Thyroid gland (tissue), 4 donors: ENCODE measurements at regions not wholly inside any gene's neighbourhood (a gene's known extent, or its start where the extent isn't known, plus 50 kb on each side); places are given as distances from the start of the nearest gene placed in this dataset.

Source experiments
- DNase-seq, 2 donors: peaks; one replicate each; pipeline ENCODE4 v3.0.0-alpha.2; 2019
- H3K27ac ChIP-seq, 3 donors: fragments of 200-600 bp; sonication (generic); 1 replicate in 2 of 3; 2 replicates in 1 of 3; pipeline ENCODE4 v1.5.1; 2016 to 2019; ENCODE audit warnings: mild to moderate bottlenecking in 1 of 3, moderate library complexity in 1 of 3
- H3K27me3 ChIP-seq: fragments of 200-600 bp; sonication (generic); one replicate; pipeline ENCODE4 v1.5.1; 2019
- H3K36me3 ChIP-seq, 2 donors: fragments of 200-600 bp; sonication (generic); one replicate each; pipeline ENCODE4 v1.5.1; 2016 to 2019
- H3K4me1 ChIP-seq, 2 donors: fragments of 200-600 bp; sonication (generic); one replicate each; pipeline ENCODE4 v1.5.1; 2017 to 2019
- H3K4me3 ChIP-seq, 3 donors: fragments of 200-600 bp; sonication (generic); replicated peaks in 1 of 3; 1 replicate in 2 of 3; 2 replicates in 1 of 3; pipeline ENCODE4 v1.5.1; 2016; ENCODE audit warnings: mild to moderate bottlenecking in 1 of 3
- H3K9me3 ChIP-seq: fragments of 200-600 bp; sonication (generic); one replicate; pipeline ENCODE4 v1.5.1; 2017
- POLR2A ChIP-seq, 2 donors: fragments of 450-650 bp; IDR thresholded peaks; one replicate each; pipeline ENCODE4 v1.6.1; 2017; ENCODE audit warnings: antibody characterized with exemption in 2 of 2, mild to moderate bottlenecking in 2 of 2, moderate library complexity in 1 of 2
- WGBS, 2 donors: methylation state at CpG; one replicate each; pipeline ENCODE4 v1.1.5; 2017; 5-methylcytosine and 5-hydroxymethylcytosine counted together
- intact Hi-C: fragments of 100-400 bp; cut with DNase I; formaldehyde crosslinking; loops from one replicate; pipeline ENCODE4 v1.15.1; 2023
- TF ChIP-seq, protein P1 (sequence below), 6 experiments: fragments of 200-600 bp in 3 of 6; fragments of 450-650 bp in 3 of 6; sonication (generic) in 3 of 6; IDR thresholded peaks; one replicate each; pipeline ENCODE4 v1.5.1; 2016 to 2019; ENCODE audit warnings: antibody characterized with exemption in 6 of 6, mild to moderate bottlenecking in 2 of 6, inconsistent platforms in 1 of 6, moderate library complexity in 1 of 6

DNA sequence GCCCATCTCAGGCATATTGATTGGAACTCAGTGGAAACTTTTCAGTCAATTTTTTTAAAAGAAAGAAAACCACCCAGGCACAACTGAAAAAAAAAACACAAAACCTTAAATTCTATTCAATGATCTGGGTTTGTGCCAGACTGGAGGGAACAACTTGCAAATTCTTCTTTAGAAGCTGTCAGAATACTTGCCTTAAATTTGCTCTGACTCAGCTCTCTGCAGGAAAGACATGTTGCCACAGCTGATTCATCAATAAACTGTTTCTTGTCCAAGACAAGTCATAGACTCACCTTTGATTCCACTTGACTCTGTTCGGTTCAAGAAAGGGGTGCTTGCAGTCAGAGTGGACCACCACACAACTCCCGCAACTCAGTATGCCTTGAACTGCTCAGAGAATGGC is 117.8 kb upstream of the F13A1 start:
- H3K27me3 ChIP-seq = no peaks in the 10 kb centered on the region
- no peaks in the 10 kb centered on the region for H3K36me3 ChIP-seq
- intact Hi-C loops = no loop called here

DNA sequence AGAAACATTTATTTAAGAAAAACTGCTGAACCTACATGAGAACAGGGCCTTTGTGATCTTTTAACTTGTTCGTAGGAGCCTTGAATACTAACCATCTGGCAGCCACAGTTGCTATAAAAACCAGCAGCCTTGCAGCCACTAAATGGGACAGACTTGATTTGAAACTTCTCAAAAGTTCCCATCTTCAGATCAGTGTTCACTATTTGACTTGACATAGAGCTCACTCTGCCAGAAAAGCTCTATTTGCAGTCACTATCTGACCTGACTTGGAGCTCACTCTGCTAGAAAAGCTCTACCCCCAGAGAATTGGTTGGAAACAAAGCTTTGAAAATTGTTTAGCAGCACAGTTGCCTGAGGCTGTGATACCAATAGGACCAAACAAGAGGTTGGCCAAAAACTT is 119.3 kb upstream of the F13A1 start:
- TF ChIP-seq, protein P1, sequence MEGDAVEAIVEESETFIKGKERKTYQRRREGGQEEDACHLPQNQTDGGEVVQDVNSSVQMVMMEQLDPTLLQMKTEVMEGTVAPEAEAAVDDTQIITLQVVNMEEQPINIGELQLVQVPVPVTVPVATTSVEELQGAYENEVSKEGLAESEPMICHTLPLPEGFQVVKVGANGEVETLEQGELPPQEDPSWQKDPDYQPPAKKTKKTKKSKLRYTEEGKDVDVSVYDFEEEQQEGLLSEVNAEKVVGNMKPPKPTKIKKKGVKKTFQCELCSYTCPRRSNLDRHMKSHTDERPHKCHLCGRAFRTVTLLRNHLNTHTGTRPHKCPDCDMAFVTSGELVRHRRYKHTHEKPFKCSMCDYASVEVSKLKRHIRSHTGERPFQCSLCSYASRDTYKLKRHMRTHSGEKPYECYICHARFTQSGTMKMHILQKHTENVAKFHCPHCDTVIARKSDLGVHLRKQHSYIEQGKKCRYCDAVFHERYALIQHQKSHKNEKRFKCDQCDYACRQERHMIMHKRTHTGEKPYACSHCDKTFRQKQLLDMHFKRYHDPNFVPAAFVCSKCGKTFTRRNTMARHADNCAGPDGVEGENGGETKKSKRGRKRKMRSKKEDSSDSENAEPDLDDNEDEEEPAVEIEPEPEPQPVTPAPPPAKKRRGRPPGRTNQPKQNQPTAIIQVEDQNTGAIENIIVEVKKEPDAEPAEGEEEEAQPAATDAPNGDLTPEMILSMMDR (IDR thresholded peaks at IDR 0.05) = no peak
- TF ChIP-seq POLR2A (IDR thresholded peaks at IDR 0.05) = no peak
- Histone ChIP-seq H3K36me3 (no peaks in the 10 kb centered on the region), H3K4me3 (no peak overlapping the region), H3K9me3 (no peaks in the 10 kb centered on the region), H3K27me3 (no peaks in the 10 kb centered on the region), H3K27ac (no peak overlapping the region), H3K4me1 (no peaks in the 10 kb centered on the region)
- WGBS, 2 donors = 74 to 78% methylated on average over 1 of the region's 1 CpG
- intact Hi-C loops = no loop called here
- no peak for DNase-seq

More for the DNA sequence above, 117.8 kb upstream of the F13A1 start:
- 88 to 96% methylated on average over 2 of the region's 2 CpGs for WGBS, 2 donors
- H3K27ac ChIP-seq = no peak overlapping the region
- DNase-seq = no peak
- no peaks in the 10 kb centered on the region for H3K4me1 ChIP-seq
- H3K4me3 ChIP-seq = no peak overlapping the region
- H3K9me3 ChIP-seq = no peaks in the 10 kb centered on the region
- TF ChIP-seq POLR2A (IDR thresholded peaks at IDR 0.05) = no peak
- TF ChIP-seq, protein P1 (IDR thresholded peaks at IDR 0.05) = no peak

DNA sequence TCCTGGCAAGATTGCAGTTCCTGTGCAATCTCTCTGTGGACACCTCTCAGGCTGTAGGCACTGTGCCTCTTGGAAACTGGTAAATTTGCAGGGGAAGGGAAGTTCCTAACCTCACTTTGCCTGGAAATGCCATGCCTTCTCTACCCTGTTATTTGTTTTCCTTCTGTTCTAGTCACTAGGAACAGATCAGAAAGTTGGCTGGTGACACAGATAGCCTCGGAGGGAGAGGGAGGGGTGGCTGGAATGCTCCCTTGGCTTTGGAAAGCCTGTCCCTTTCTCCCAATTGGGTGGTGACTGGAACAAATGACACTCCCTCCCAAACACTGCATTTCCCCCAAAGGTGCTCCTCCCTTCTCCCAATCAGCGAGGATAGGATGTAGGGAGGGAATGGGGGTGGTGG is 131.5 kb upstream of the F13A1 start:
- intact Hi-C loops = no loop called here
- 28 to 42% methylated on average over 2 of the region's 2 CpGs for WGBS, 2 donors
- no peaks in the 10 kb centered on the region for H3K27me3 ChIP-seq
- H3K36me3 ChIP-seq = no peaks in the 10 kb centered on the region
- no peak overlapping the region for H3K4me3 ChIP-seq
- H3K4me1 ChIP-seq = no peaks in the 10 kb centered on the region
- H3K27ac ChIP-seq = no peak overlapping the region
- TF ChIP-seq POLR2A (IDR thresholded peaks at IDR 0.05) = no peak
- TF ChIP-seq, protein P1 (IDR thresholded peaks at IDR 0.05) = no peak
- no peak for DNase-seq
- no peaks in the 10 kb centered on the region for H3K9me3 ChIP-seq

DNA sequence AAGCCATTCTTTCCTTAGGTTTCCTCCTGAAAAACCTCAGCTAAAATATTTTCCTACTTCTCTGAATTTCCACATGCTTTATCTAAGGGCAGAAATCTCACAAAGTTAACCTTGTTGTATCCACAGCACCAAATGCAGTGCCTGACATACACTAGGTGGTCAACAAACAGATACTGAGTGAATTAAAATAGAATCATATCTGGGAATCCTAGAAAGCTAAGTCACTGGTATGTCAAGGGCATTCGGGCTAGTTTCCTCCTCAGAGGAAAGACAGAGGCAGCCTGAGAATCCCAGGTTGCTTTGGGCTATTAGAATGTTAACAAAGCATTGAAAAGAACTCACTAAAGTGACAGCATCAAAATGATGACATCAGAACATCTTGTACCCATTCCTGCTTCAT is 132.7 kb upstream of the F13A1 start:
- no peak for DNase-seq
- Histone ChIP-seq H3K36me3 (no peaks in the 10 kb centered on the region), H3K9me3 (no peaks in the 10 kb centered on the region), H3K4me3 (no peak overlapping the region), H3K27me3 (no peaks in the 10 kb centered on the region), H3K27ac (no peak overlapping the region), H3K4me1 (no peaks in the 10 kb centered on the region)
- TF ChIP-seq, protein P1 (IDR thresholded peaks at IDR 0.05) = no peak
- no peak for TF ChIP-seq POLR2A (IDR thresholded peaks at IDR 0.05)
- intact Hi-C loops = no loop called here
- WGBS, 2 donors = 75 to 79% methylated on average over 1 of the region's 1 CpG

DNA sequence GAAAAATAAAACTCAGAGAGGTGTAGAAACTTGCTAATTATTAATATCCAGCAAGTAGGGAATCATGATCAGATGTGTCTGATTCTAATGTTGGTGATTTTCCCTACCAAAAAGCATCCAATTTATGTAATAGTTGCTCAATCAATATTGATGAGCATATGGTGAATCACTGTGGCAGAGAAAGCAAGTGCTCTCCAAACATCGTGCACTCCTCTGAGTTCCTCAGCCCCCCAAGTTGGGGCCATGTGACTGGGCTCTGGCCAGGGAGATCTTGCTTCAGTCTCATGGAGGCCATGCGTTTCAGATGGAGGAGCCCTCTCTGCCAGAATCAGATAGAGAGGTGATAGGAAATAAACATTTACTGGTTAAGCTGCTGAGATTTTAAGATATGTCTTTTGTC is 133.2 kb upstream of the LY86 start:
- Histone ChIP-seq H3K4me3 (no peak overlapping the region), H3K4me1 (no peaks in the 10 kb centered on the region), H3K27ac (no peak overlapping the region), H3K9me3 (no peaks in the 10 kb centered on the region), H3K36me3 (no peaks in the 10 kb centered on the region), H3K27me3 (no peaks in the 10 kb centered on the region)
- 79 to 80% methylated on average over 2 of the region's 2 CpGs for WGBS, 2 donors
- intact Hi-C loops = no loop called here
- TF ChIP-seq, protein P1 (IDR thresholded peaks at IDR 0.05) = no peak
- TF ChIP-seq POLR2A (IDR thresholded peaks at IDR 0.05) = no peak
- no peak for DNase-seq
